HG03025 (cell line): ENCODE measurements at regions not wholly inside any gene's neighbourhood (a gene's known extent, or its start where the extent isn't known, plus 50 kb on each side); places are given as distances from the start of the nearest gene placed in this dataset.

ENCODE experiments used
- ATAC-seq: cut with Tn5 transposase; IDR thresholded peaks from one replicate; pipeline ENCODE4 v1.9.1; 2021; ENCODE audit warnings: mild to moderate bottlenecking, moderate library complexity; ENCODE audit not compliant: unreplicated experiment, low FRiP score

DNA sequence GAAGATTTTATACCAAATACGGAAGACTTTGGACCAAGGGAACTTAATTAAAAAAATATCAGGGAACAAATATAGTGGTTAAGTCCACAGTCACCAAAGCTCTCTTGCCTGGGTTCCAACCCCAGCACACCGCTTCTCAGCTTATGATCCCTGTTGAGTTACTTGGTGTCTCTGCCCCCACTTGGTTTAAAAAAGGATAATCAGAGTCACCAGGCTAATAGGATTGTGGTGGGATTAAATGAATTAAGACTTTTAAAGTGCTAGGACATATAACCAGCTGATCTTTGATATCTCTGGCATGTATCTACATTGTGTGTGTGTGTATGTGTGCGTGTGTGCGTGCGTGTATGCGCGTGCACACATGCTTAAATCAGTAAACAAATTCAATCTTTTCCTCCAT lies 474.7 kb upstream of the DAB1 start:
- no peak for ATAC-seq

DNA sequence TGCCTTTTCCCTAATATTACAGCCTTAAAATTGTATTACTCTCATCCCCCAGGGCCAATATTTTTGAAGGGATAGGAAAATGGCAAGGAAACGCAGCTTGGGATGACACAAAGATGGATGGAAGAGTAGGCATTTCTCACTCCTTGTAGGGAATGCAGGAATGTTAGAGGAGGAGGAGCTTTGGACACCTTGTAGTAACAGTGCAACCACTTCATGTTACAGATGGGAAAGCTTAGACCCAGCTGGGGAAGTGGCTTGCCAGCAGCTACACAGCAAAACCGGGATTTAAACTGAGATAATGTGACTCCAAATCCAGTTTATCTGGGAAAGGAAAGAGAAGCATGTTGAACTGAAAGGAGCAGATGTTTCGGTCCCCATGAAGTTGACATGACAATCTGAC lies 473.7 kb upstream of the DAB1 start:
- ATAC-seq: no peak

DNA sequence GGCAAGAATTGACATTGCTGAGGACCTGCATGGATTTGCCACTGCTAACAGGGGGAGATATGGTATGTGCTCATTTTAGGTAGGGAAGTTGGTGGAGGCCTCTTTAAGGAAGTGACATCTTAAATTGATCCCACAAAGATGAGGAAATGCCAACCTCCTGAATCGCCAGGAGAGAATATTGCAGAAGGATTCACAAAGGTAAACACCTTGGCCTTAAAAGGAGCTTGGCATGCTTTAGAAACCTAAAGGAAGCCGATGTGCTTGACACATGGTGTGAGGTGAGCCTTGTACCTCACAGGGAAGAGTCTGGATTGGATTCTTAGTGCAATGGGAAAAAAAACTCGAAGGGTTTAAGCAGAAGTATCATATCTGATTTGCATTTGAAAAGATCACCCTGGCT lies 470.5 kb upstream of the DAB1 start:
- ATAC-seq: no peak

DNA sequence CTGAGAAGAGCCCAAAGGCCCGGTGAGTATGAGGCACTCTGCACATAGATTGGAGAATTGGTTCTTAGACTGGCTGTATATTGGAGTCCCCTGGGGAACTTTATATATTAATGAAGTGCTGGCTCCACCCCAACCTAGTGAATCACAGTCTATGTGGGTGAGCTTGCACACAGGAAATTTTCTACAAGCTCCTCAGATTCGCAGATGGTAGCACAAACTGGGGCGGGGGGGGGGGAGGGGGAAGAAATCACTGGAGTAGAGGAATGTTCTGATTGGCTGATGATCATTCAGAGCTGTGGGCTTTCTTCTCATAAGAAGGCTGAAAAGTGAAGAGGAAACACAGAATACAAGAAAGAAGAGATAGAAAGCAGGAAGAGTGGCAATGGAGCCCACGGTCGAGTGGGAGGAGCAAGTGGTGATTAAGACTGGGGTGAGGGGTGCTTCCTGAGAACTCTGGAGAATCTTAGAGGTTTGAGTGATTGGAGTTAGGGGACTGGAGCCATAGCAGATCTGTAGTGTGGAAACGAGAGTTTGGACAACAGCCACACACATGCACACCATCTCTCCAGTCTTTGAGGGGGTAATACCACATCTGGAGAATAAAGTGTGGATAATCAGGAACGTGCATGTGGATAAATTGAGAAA lies 465.9 kb upstream of the DAB1 start:
- ATAC-seq: no peak

DNA sequence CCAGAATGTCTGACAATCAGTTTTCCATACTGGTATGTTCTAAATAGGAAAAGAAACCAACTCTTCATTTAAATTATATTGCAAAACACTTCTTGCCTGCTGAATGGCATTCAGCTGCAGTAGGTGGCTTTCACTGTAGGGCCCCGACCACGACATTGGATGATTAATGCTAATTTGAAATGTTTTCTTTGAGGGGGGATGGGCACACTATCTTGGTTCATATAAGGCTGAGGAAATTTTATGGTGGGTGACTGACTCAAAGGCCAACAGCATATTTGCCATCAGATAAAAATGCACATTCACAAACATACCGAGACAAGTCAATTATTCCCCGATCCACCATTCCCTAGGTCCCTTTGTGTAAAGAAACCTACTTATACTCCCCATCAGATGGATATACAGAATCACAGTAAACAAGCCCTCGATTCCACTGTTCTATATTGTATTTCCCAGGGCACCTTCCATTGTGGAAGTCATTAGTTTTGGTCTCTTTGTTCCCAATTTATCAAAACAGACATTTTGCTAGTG lies 464.2 kb upstream of the DAB1 start:
- no peak for ATAC-seq

DNA sequence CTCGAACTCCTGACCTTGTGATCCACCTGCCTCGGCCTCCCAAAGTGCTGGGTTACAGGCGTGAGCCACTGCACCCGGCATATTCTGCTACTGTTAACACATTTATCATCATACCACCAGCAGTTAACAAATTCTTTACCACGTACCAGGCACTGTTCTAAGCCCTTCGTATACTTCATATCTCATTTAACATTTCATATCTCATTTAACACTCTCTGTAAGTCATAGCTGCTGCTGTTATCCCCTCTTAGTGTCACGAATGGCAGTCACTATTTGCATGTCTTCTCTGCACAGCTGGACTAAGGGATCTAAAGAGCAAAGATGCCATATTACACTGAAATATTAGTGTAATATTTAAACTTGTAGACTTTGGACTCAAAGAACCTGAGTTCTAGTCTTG lies 462.5 kb upstream of the DAB1 start:
- ATAC-seq: no peak

DNA sequence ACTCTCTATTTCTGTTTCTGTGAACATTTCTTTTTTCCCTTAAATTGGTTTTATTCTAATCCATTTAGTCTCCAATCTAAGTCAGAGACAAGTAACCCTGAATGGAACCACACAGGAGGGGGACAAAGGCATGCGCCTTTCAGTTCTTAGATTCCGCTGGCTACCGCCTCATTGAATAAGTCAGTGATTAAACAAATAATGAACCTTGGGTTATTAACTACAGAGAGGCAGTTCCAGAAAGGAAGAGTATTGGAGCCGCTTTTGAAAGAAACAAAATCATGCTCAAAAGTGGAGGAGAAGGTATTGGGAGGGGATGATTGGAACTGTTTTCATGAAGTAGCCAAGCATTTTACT lies 459.8 kb upstream of the DAB1 start:
- ATAC-seq: no peak

DNA sequence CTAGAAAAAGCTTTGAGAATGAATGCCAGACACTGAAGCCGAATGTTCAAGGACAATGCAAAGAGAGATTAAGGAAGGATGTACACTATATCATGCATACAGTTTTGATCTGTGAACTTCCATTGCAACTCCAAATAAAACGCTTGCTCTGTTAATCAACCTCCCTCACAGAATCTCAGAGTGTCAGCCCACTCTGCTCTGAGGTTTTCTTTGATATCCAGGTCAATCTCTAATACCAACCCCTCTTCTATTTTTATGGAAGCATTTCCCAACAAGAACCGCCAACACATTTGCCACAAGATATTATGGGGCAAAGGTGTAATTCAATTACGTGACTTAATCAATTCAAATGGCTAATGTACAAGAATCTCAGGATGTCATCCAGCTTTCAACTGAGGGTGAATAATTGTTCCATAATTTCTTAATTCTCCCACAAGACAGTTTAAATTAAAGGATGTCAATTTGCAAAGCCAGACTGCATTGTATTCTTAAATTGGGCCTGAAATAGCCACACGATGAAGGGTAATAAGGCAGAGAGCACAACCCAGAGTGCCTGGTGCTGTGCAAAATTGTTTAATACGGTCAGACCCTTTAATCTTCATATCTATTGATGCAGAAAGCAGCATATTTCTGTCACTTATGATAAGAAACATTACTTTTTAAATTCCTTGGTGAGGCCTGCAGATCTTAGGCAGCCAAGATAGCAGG lies 459.2 kb upstream of the DAB1 start:
- ATAC-seq: no peak

DNA sequence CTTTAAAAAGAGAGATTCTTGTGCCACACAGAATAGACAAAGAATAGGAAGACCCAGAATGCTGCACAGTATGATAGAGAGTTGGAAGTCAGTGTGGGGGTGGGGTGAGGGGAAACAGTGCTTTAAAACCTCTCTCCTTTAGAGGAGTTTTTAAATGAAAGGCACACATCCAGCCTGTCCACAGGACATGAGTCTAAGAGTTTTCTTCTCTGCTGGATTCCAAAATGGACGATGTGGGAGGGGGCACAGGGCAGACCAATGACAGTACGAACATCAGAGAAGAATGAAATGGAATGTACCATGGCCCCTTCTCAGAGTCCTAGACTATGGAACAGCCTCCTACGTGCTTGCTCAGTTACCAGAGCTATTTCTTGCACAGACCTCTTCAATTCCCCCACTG lies 458.2 kb upstream of the DAB1 start:
- no peak for ATAC-seq

DNA sequence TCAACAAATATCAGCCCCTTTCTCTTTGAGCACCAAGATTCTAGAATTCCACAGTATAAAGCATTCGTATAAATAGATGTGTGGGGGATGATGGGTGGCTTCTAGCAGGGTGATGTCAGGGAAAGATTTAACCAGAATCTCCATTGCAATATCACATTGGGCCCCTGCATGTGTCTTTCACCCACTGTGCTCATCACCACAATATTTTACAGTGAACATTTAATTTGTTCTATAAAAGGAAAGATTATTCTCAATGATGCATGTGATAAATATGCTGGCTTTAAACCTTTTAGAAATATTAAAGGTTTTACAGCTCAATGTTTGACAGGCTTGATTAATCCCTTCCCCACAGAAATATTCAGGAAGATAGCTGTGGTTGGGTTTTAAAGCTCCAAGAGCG lies 457.8 kb upstream of the DAB1 start:
- ATAC-seq: no peak

DNA sequence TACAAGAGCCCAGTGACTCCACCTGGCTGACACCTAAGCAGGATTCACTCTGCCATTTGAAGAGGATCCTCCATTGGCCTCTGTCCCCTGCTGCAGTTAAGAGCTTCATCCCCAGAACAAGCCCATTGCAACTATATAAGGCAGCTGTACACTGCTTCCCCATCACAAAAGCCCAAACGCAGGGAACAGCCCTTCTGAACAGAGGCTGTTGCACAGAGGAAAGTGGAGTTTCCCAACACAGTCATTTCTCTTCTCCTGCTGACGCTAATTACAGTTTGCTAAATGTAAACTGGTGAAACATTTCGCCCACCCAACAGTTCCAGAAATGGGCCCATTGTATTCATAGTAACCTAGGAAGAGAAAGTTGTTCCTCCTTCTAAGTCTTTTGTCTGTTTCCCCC lies 455.8 kb upstream of the DAB1 start:
- no peak for ATAC-seq

DNA sequence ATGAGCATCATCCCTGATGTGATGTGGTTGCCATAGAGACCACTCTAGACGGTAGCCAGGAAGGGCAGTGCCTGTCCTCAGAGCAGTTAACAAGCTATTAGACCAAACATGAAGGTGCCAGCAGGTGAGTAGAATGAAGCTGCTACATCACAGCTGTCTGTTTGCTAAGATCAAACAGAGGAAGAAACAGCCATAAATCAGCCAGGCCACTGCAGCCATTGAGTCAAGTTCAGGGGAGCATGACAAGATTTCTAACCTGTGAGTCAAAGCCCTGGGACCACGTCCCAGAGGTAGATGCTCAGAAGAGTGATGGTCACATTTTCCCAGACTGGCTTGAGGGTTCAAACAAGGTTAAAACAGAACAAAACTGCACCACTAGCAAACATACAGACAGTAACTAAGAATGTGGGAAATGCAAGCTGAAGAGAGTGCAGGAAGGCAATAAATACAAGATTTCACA lies 450.6 kb upstream of the DAB1 start:
- ATAC-seq: no peak

DNA sequence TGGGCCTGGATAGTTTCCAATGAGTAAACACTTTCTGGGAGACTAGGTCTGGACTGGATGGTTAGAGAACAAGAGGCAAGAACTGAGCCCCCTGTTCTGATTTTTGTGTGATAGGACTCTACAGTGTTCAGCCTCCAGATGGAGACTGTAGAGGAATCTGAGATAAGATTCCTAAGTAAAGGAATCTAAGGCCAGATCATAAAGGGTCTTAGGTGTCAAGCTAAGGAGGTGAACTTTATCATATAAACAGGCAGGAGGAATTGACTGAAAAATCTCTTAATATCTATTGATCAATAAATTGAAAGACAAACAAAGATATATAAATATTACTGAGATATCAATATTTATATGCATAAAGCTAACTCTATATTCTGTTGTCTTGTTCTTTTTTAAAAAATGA lies 449.1 kb upstream of the DAB1 start:
- no peak for ATAC-seq

DNA sequence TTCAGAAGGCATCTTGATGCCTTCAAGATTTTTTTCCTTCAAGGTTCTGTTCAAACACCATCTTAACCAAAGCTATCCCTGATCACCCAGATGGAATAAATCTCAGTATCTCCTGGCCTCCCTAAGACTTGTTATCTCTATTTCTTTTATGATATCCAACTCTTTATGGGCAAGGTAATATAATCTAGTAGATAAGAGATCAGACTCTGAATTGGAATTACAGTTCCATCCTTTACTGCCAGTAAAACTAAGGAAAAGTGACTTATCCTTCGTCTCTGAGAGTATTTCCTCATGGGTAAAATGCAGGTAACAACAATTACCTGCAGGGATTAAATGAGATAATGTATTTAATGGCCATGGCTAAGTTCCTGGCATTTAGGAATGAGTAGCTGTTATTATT lies 445.0 kb upstream of the DAB1 start:
- no peak for ATAC-seq

DNA sequence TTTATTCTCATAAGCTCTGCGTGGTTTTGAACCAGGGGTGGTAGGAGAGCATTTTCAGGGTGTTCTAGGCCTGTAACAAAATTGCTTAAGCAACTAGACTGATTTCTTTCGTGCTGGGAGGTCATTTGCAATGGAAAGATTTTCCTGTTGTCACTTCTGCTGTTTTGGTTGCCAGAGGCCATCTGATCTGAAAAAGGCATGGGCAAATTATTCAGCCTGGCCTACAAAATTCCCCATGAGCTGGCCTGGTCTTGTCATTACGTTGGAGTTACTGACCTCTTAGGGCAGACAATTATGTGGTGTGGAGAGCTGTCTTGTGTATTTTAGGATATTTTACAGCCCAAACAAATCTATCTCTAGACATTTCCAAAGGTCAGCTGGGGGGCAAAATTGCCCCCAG lies 444.4 kb upstream of the DAB1 start:
- no peak for ATAC-seq

DNA sequence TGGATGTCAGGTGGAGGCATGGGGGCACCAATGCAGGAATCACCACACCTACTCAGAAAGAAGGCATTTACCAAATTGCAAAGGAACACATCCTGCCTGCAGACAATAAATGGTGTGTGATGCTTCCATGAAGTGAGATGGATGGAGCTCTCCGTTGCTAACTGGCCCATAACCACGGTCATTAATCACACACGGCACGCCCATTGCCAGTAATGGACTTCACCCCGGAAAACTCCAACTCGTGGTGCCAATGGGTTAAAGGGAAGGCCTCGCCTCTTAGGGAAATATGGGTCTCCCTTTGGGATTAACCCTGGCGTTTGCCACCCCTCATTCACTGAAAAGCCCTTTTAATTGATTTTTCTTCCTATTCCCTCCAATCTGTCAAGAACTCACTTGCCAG lies 443.1 kb upstream of the DAB1 start:
- ATAC-seq: no peak

DNA sequence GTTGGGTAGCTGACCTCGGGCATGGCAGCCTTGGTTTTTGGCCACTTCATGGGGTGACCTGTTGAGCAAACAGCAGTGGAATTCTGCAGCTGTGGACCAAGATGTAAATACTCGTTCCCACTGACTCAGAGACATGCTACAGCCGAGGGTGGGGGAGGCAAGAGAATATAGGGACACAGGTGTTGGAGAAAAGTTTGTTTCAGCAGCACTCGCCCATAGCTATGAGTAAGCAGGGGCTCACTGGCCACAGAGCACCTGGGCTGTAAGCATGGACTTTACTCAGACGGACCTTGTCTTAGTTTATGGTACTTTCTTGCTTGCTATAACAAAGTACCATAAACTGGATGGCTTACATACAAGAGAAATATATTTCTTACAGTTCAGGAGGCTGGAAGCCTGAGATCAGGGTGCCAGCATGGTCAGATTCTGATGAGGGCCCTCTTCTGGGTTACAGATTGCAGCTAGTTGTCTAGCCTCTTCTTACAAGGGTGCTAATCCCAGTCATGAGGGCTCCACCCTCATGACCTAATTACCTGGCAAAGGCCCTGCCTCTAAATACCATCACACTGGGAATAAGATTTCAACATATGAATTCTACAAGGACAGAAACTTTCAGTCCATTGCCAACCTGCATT lies 437.2 kb upstream of the DAB1 start:
- ATAC-seq: no peak

DNA sequence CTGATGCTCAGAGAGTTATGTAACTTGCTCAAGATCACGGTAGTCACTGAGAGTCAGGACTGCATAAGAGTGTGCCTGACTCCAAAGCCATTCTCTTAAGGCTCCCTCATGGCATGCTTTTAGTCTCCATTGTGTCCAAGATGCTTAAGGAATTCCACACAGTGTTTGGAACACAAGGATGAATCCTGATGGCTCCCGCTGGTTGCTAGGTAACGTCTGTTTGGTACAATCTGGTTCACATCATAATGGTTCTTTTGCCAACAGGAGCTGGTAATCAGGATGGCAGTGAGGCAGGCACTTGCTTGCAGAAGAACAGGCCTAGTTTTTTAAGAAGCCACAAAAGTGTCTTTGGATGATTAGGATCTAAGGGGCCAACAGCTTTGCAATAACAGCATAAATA lies 436.5 kb upstream of the DAB1 start:
- no peak for ATAC-seq

DNA sequence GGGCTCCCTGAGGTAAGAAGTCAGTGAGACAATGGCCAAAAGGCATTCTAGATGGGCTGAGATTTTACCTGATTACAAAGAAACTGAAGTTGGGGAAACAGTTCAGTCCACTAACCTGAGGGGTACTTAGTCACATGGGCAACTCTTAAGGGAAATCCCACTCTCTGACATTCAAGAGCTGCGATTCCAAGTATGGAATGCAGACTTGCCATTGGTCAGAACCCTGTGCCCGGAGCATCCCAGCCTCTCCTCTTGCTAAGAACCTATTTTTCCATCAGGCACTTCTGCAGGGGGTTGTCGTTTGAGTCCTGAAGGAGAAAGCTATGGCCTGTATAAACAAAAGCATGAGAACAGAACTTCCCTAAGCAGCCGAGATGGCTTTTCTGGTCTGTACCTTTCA lies 434.9 kb upstream of the DAB1 start:
- ATAC-seq: no peak

DNA sequence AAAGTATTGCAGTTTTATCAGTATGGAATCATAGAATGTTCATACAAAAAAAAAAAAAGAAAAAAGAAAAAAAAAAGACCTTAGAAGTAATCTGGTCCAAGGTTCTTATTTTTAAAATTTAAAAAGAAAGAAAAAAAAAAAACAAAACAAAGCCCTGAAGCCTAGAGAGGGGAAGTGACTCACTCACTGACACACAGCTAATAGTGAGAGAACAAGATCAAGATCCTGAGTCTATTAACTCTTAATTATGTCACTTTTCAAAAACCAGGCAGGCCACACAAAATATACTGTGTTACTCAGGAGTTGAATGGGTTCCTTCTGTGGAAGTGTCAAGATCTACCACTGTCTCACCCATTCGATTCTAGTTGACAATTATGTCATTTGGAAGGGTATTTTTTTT lies 433.9 kb upstream of the DAB1 start:
- no peak for ATAC-seq

DNA sequence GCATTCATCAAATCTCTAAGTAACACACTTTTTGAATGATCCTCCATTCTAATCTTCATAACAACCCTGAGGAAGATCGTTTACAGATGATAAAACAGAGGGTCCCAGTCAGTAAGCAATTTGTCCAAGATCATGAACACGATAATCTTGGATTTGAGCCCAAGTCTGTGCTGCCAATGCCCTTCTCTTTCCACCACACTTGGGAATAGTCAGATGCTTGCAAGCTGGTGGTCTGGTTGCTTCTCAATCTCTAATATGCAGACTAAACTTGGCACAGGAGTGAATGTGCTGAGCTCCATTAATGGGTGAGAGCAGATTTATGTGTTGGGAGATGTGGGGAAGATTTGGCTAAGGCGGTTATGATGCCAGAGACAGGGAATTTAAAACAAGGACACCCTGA lies 430.6 kb upstream of the DAB1 start:
- ATAC-seq: no peak
